ENCODE measurements at regions not wholly inside any gene's neighbourhood (a gene's known extent, or its start where the extent isn't known, plus 50 kb on each side); places are given as distances from the start of the nearest gene placed in this dataset.
"Not testable (repeated sequence)": the region's sequence is repeated elsewhere in the genome, so short reads cannot be mapped to it uniquely, and the experiment has no call there.

GRCh38 chr10:36440539-36440938 lies 684.9 kb upstream of the ANKRD30A start:
- DNase-seq = no peak

GRCh38 chr10:36437367-36437766 lies 688.0 kb upstream of the ANKRD30A start:
- no peak for DNase-seq

DNA sequence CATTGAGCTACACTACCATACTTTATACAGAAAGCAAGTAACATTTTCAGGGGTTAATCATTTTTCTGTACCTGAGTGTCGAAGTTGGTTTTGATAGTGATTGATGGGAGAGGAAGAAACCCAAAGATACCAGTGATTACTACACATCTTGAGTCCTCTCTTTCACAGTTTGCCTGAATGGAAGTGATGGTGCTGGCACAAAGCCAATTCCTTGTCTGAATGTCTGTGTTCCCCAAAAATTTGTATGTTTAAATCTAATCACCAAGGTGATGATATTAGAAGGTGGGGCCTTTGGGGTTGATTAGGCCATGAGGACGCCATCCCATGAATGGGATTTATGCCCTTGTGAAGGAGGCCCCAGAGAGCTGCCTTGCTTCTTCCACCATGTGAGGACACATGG lies 696.9 kb upstream of the ANKRD30A start:
- no peak for DNase-seq

DNA sequence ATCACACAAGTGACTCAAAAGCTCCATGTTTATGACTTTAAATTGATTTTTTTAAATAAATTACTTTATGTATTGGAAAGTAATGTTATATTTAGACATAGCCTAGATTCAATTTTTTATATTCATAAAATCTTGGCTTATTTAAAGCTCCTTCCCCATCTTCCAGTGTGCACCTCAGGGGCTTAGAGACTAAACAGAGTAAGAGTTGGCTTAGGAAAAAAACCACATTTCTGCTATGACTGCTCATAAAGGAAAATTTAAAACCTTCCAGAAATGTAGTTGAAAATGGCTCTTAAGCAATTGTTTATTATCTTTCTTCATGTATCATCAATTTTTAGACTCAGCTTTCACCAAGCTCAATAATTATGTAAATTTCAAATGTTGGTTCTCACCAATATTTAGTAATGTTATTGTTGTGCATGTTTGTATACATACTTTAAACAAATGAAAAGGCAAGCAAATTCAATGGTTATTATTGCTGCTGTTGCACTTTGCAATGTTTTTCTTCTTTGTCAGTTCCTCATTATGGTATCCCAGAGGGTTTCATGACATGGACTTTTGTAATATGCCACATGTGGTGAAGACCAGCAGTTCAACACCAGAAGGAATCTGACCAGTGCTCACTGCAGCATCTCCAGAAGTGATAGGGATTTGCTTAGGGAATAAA lies 700.1 kb upstream of the ANKRD30A start:
- DNase-seq = no peak

GRCh38 chr10:36424502-36424901 lies 700.9 kb upstream of the ANKRD30A start:
- DNase-seq = no peak

DNA sequence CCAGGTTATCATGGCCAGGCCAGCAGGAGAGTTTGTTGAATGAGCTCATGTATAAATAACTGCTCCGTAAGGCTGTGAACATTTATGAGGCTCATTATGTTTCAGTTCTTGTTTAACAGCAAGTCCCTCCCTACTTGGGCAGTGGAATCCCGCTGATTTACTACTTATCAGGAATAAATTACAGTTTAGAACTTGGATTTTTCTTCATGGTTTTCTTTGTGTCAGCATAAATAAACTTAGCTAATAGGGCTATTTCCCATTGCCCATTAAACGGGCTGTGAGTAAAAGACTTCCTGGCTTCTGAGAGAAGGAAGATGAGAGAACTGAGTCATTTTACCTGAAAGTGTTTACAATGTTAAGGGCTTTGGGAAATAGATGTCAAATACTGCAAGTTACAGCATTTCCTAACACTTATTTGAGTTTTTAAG lies 701.6 kb upstream of the ANKRD30A start:
- no peak for DNase-seq

DNA sequence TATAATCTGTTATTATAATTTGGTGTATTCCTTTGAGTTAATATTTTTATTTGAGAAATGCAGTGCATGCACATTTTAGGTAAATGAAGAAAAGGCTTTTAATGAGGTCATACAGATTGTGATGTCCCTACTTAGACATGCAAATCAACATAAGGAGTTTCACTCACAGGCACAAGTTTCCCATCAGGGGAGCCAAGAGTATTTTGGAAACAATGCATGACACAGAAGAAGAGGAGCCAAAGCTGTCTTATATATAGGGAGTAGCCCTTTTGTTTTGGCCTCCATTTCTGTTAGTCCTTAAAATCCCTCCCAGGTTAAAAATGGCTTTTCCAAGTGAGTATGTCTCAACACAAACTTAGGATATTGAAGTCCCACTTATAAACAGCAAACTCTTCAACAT lies 703.4 kb upstream of the ANKRD30A start:
- no peak for DNase-seq

DNA sequence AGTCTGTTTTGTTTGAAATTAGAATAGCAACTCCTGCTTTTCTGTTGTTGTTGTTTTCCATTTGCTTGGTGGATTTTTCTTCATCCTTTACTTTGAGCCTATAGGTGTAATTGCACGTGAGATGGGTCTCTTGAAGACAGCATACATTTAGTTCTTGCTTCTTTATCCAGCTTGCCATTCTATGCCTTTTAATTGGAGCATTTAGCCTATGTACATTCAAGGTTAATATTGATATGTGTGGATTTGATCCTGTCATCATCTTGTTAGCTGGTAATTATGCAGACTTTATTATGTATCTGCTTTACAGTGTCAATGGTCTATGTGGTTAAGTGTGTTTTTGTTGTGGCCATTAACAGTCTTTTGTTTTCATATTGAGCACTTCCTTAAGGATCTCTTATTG lies 708.9 kb upstream of the ANKRD30A start:
- no peak for DNase-seq

DNA sequence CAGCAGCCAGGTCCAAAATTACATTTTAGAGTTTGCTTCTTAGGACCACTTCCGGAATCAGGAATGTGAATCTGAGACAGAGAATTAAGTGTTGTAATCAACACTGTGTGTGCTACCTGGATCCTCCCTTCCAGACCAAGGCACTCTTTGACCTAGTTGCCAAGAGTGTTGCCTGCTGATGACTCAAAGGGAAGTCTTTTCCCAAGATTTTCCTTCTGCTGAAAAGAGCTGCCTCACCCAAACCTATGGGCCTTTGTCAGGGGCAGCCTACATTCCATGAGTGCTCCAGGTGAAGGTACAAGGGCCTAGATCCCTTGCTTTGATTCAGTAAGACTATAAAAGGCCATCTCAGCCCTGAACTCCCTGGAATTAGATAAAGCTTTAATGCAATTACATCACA lies 712.5 kb upstream of the ANKRD30A start:
- peak; percentile 21 for DNase-seq

GRCh38 chr10:36400238-36400637 lies 725.2 kb upstream of the ANKRD30A start:
- DNase-seq = not testable (repeated sequence)

GRCh38 chr10:36393801-36394200 lies 731.6 kb upstream of the ANKRD30A start:
- no peak for DNase-seq

DNA sequence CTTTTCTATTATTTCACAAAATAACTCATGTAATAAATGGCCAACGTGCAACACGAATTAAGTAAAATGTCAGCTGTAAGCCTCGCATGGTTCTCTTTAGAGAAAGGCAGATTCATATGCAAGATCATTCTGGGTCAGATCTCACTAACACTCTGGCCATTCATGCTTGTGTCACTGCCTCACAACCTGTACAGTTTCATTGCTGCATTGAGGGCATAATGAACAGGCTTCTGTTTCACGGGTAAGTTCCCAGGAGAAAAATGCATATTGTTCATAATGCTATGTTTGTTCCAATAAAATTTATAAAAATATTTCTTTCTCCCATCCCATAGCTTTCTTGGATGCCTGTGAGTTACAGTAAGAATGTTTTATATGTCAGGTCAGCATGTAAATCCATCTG lies 734.0 kb upstream of the ANKRD30A start:
- DNase-seq = no peak

DNA sequence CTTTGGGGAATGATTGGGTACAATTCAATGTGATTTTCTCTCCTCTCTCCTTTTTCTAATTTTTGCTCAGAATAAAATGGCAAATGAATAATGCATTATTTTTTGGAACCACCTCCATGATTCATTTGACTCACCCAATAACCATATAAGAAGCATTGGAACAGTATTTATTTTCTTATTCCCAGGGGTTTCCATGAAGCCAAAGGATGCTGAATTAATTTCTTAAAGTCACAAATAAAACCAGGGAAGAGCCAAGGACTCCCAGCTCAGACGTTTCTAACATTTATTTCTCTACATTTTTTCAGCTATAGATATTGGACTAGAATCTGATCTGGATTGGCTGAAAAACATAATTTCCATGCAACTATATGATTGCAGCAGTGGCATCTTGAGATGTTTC lies 735.2 kb upstream of the ANKRD30A start:
- DNase-seq = no peak

DNA sequence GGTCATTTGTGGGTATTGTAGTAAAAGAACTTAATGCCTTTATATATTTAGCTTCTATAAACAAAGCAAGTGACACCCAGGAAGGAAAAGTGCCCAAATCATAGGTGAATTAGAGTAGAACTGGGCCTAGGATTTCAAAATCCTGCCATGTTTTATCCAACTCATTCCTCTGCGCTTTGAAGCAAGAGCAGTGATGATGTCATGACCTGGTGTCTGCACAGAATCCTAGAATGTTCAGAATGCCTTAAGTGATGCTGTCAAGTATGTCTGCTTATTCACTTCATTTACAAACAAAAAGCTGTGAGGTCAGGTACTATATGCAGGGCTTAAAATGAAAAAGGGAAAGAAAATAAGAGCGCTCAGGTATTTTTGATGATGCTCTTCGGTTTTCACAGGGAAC lies 737.2 kb upstream of the ANKRD30A start:
- no peak for DNase-seq

DNA sequence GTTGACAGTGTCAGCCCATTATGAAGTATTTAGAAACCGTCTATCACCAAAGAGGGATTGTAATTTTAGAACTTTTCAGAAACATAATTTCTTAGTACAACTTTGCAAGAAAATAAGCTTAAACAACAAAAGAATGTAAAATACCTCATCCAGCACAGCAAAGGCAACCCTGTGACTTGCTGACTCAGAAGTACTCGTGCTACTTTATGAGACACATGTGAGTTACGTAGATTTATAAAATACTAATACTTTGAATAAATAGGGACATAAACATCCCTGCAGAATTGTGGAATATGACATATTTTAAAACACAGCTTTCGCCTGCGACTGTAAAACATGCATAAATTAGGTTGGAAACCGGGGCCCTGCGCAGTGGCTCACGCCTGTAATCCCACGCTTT lies 739.7 kb upstream of the ANKRD30A start:
- DNase-seq = no peak

DNA sequence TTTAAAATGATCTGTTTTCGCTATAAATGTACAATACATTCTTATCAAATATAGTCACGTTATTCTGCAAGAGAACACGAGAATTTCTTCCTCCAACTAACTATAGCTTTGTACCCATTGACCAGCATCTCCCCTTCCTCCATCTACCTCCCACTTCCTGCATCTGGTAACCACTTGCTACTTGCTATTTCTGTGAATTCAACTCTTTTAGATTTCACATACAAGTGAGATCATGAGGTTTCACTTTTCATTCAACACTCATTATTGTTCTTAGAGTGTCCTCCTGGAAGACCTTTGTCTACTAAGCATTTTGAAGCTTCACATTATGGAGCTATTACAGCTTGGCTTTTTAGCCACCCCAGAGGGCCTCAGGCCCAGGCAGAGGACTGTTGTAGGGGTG lies 741.3 kb upstream of the FZD8 start:
- no peak for DNase-seq

GRCh38 chr10:36381748-36382147 lies 739.7 kb upstream of the FZD8 start:
- no peak for DNase-seq

GRCh38 chr10:36380538-36380937 lies 738.4 kb upstream of the FZD8 start:
- DNase-seq = no peak

- DNase-seq = no peak
These were observed 733.0 kb upstream of the FZD8 start for GRCh38 chr10:36375107-36375506.

DNA sequence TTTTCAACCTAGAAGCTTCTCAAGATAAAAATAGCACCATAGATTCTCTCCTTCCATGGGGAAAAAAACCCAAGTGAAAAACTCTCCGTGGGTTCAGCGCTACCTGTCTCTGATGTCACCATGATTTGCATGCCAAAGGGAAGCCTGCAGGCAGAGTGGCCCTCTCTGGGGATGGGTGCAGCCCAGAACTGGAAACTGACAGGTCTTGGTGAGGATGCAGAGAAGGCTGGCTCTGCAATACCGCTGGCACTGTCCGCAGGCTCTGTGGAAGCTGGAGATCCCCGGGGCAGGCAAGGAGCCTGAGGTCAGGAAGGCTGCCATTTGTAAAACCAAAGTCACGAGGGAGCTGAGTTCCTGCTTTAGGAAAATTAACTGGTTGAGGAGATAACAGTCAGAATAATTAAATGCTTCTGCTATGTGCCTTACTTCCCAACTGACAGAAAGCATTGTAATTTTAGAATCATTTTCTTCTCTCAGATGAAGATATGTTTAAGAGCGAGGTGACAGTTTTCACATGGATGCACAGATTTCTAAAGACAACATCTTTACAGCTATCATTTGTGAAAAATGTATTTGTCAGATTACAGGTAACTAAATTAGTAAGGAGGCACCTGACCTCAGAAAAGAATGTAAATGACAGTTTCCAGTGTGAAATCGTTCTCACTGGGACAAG lies 731.5 kb upstream of the FZD8 start:
- no peak for DNase-seq

- no peak for DNase-seq
These were observed 725.3 kb upstream of the FZD8 start for GRCh38 chr10:36367362-36367761.

GRCh38 chr10:36366843-36367242 lies 724.7 kb upstream of the FZD8 start:
- peak; percentile 12 for DNase-seq

DNA sequence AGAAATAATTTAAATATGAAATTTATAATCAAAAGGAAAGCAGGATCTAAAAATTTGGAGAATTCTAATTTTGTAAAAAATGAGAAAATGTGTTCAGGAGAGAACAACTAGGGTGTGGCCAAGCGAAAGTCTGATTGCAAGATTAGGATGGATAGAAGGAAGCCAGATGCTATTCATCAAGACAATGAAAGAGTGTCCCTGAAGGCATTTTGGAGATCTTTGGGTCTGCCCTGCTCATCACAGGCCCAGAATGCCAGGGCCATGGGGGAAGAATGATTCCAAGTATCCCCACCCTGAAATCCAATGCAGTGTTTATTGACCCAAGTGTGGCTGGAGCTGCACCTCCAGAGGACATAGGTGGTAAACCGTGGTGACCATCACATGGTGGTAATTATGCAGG lies 724.0 kb upstream of the FZD8 start:
- DNase-seq = no peak

DNA sequence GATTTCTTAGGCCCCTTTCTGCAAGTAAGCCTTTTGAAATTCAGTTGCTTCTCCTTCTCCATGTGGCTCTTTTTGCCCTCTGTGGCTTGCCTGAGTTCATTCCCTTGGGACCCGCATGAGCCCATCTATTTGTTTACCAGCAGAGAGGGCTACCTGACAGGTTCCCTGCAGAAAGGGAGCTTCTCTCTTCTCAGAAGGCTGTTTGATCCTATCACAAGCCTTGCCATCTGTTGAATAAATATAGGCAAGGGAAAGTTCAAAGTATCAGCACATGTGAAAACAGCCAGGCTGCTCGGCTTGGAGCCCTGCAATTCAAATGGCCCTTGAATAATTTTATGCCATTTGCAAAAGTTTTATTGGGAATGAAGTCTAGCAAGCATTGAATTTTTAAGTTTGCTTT lies 720.2 kb upstream of the FZD8 start:
- no peak for DNase-seq

DNA sequence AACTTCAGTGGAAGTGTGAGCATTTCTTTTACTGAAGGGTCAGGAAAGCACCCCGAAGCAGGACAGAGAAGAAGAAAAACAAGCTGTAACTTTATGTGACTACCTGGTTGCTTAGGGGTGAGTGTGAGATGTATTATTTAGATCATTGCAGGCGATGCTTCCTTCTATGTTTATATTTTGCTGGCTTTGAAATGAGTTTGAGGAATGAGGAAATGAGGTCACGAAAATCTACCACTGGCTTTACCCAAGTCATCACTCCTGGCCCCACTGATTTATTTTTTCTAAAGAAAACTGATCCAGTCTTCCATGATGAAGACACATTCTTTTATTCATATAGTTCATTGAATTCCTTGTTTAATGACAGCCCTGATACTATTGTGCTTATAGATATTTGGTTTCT lies 716.6 kb upstream of the FZD8 start:
- DNase-seq = no peak

Measured in NCI-H226 (cell line).